ENCODE measurements at regions not wholly inside any gene's neighbourhood (a gene's known extent, or its start where the extent isn't known, plus 50 kb on each side); places are given as distances from the start of the nearest gene placed in this dataset.

GRCh38 chr2:226116346-226116745 is 683.3 kb downstream of the IRS1 start:
- Histone ChIP-seq H3K9me2 (replicated peaks; ENCODE audit: insufficient read depth, low read length) (no peaks in the 10 kb centered on the region), H3K9ac (ENCODE audit: low read length) (no peak overlapping the region), H3K27me3 (ENCODE audit: low read length) (no peaks in the 10 kb centered on the region), H3K36me3 (ENCODE audit: low read length) (no peaks in the 10 kb centered on the region), H2AFZ (ENCODE audit: low read depth, low read length, severe bottlenecking) (no peak overlapping the region), H3K9me3 (ENCODE audit: insufficient read depth, low read length) (no peaks in the 10 kb centered on the region), H4K20me1 (ENCODE audit: low read depth, low read length) (no peaks in the 10 kb centered on the region), H3K4me3 (ENCODE audit: insufficient read depth, low read length, poor library complexity, severe bottlenecking) (no peak overlapping the region), H3K4me2 (ENCODE audit: low read depth, low read length, poor library complexity, severe bottlenecking) (no peak overlapping the region), H3K27ac (ENCODE audit: low read depth, low read length) (no peak overlapping the region), H3F3A (ENCODE audit: insufficient read depth) (no peaks in the 10 kb centered on the region), H3K79me2 (ENCODE audit: insufficient read depth, low read length) (no peaks in the 10 kb centered on the region)
- TF ChIP-seq EZH2phosphoT487 (conservative IDR thresholded peaks at IDR 0.05; ENCODE audit: low read length) (no peak), CTCF (IDR thresholded peaks at IDR 0.05; ENCODE audit: insufficient read depth, low read length, poor library complexity, severe bottlenecking) (no peak)

- Histone ChIP-seq H3K4me2 (ENCODE audit: low read depth, low read length, poor library complexity, severe bottlenecking) (no peak overlapping the region), H3K27ac (ENCODE audit: low read depth, low read length) (no peak overlapping the region), H2AFZ (ENCODE audit: low read depth, low read length, severe bottlenecking) (no peak overlapping the region)
Measured at GRCh38 chr2:226115832-226116200, 683.8 kb downstream of the IRS1 start.

GRCh38 chr2:226115102-226115831 is 684.4 kb downstream of the IRS1 start:
- Histone ChIP-seq H3K27me3 (ENCODE audit: low read length) (no peaks in the 10 kb centered on the region), H3K79me2 (ENCODE audit: insufficient read depth, low read length) (no peaks in the 10 kb centered on the region), H3F3A (ENCODE audit: insufficient read depth) (no peaks in the 10 kb centered on the region), H3K27ac (ENCODE audit: low read depth, low read length) (no peak overlapping the region), H3K9ac (ENCODE audit: low read length) (no peak overlapping the region), H3K9me3 (ENCODE audit: insufficient read depth, low read length) (no peaks in the 10 kb centered on the region), H2AFZ (ENCODE audit: low read depth, low read length, severe bottlenecking) (no peak overlapping the region), H3K4me3 (ENCODE audit: insufficient read depth, low read length, poor library complexity, severe bottlenecking) (no peak overlapping the region), H3K4me2 (ENCODE audit: low read depth, low read length, poor library complexity, severe bottlenecking) (no peak overlapping the region), H3K9me2 (replicated peaks; ENCODE audit: insufficient read depth, low read length) (no peaks in the 10 kb centered on the region), H4K20me1 (ENCODE audit: low read depth, low read length) (no peaks in the 10 kb centered on the region), H3K36me3 (ENCODE audit: low read length) (no peaks in the 10 kb centered on the region)
- TF ChIP-seq EZH2phosphoT487 (conservative IDR thresholded peaks at IDR 0.05; ENCODE audit: low read length): no peak
- no peak for TF ChIP-seq CTCF (IDR thresholded peaks at IDR 0.05; ENCODE audit: insufficient read depth, low read length, poor library complexity, severe bottlenecking)

More at GRCh38 chr2:226115832-226116200, 683.8 kb downstream of the IRS1 start:
- no peaks in the 10 kb centered on the region for H3K27me3 ChIP-seq (ENCODE audit: low read length)
- no peaks in the 10 kb centered on the region for H3K36me3 ChIP-seq (ENCODE audit: low read length)
- H3K79me2 ChIP-seq (ENCODE audit: insufficient read depth, low read length): no peaks in the 10 kb centered on the region
- no peaks in the 10 kb centered on the region for H4K20me1 ChIP-seq (ENCODE audit: low read depth, low read length)
- H3K9me2 ChIP-seq (replicated peaks; ENCODE audit: insufficient read depth, low read length): no peaks in the 10 kb centered on the region
- H3K9me3 ChIP-seq (ENCODE audit: insufficient read depth, low read length): no peaks in the 10 kb centered on the region
- TF ChIP-seq CTCF (IDR thresholded peaks at IDR 0.05; ENCODE audit: insufficient read depth, low read length, poor library complexity, severe bottlenecking) (no peak), EZH2phosphoT487 (conservative IDR thresholded peaks at IDR 0.05; ENCODE audit: low read length) (no peak)
- no peak overlapping the region for H3K4me3 ChIP-seq (ENCODE audit: insufficient read depth, low read length, poor library complexity, severe bottlenecking)
- H3F3A ChIP-seq (ENCODE audit: insufficient read depth): no peaks in the 10 kb centered on the region
- no peak overlapping the region for H3K9ac ChIP-seq (ENCODE audit: low read length)
